LNCAP (cell line): ENCODE measurements at regions not wholly inside any gene's neighbourhood (a gene's known extent, or its start where the extent isn't known, plus 50 kb on each side); places are given as distances from the start of the nearest gene placed in this dataset.

Experiments used
- TF ChIP-seq, protein P1 (sequence below): fragments of 450-650 bp; IDR thresholded peaks from 2 replicates; pipeline ENCODE4 v1.5.1; 2017; ENCODE audit warnings: mild to moderate bottlenecking

DNA sequence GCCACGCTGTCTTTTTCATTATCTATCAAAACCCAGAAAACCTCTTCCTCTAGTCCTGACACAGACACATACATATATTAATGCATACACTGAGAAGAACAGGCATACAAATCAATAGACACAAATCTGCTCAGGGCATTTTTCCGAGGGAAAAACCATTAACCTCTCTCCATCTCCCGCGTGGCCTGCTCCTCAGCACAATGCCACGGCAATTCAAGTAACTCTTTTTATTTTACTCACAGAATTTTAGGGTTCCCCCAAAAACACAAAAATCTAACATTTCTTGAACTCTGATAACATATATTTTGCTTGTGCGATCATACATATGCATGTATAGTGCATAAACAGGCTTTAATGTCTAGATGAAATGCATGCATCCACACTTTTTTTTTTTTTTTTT, 110.8 kb upstream of the NSMCE3 start:
- TF ChIP-seq, protein P1, sequence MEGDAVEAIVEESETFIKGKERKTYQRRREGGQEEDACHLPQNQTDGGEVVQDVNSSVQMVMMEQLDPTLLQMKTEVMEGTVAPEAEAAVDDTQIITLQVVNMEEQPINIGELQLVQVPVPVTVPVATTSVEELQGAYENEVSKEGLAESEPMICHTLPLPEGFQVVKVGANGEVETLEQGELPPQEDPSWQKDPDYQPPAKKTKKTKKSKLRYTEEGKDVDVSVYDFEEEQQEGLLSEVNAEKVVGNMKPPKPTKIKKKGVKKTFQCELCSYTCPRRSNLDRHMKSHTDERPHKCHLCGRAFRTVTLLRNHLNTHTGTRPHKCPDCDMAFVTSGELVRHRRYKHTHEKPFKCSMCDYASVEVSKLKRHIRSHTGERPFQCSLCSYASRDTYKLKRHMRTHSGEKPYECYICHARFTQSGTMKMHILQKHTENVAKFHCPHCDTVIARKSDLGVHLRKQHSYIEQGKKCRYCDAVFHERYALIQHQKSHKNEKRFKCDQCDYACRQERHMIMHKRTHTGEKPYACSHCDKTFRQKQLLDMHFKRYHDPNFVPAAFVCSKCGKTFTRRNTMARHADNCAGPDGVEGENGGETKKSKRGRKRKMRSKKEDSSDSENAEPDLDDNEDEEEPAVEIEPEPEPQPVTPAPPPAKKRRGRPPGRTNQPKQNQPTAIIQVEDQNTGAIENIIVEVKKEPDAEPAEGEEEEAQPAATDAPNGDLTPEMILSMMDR: no peak

DNA sequence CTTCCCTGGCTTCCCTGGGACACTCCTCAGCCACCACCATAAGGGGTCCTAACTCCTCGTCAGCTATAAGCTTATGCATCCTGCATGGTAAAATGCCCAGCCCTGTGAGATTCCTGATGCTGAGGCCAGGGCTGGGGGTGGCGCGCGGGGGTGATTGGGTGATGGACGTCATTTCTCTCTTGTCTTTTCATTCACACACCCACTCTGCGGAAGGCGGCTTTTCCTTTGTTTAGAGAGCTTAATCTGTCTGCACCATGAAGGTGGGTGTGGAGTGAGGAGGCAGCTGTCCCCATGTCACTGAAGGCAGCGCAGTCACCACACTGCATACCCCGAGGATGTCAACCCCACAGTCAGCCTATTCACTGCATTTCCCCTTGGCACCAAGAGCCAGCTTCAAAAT, 110.0 kb upstream of the NSMCE3 start:
- TF ChIP-seq, protein P1: no peak

DNA sequence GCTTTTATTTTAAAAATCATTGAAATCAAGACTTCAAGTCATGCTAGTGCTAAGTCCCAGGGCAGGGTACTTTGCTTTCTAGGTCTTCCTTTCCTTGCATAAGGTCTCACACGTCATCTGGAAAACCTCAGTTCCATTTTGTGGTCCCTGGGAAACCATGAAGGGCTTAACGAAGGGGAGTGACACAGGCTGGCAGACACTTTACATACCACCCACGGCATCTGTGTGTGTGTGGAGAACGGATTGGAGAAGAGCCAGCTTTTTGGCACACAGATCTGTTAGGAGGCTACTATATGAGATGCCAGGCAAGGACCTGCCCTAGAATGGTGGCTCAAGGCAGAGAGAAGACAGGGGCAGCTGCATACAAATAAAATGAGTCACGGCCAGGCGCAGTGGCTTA, 107.5 kb upstream of the NSMCE3 start:
- TF ChIP-seq, protein P1: no peak

DNA sequence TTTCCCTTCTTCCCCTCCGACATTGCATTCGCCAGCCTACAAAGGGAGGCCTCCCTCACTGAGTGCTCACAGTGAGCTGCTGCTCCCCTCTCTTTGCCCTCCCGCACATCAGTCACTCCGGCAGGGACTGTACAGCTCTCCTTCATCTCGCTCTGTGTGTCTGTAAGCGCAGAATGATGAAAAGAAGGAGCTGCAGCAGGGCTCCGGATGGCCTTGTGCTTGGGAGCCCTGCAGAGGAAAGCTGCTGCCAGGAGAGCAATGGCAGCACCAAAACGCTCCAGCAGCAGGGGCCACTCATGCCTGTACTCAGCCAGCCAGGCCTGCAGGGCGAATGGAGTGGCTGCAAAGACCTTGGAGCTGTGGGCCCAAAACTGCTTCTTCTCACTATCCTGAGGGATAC, 107.0 kb upstream of the NSMCE3 start:
- TF ChIP-seq, protein P1: no peak

DNA sequence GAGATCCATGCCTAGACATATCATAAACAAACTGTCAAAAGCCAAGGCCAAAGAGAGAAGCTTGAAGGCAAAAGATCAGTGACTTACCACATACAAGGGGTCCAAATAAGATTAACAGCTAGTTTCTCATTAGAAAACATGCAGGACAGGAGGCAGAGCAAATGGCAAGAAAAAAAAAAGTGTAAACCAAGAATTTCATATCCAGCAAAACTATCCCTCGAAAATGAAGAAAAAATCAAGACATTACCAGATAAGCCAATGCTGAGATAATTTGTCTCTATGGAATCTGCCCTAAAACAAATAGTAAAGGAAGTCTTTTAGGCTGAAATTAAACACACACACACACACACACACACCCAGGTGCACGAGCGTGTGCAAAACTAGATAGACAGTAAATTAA, 99.6 kb upstream of the NSMCE3 start:
- TF ChIP-seq, protein P1: no peak

DNA sequence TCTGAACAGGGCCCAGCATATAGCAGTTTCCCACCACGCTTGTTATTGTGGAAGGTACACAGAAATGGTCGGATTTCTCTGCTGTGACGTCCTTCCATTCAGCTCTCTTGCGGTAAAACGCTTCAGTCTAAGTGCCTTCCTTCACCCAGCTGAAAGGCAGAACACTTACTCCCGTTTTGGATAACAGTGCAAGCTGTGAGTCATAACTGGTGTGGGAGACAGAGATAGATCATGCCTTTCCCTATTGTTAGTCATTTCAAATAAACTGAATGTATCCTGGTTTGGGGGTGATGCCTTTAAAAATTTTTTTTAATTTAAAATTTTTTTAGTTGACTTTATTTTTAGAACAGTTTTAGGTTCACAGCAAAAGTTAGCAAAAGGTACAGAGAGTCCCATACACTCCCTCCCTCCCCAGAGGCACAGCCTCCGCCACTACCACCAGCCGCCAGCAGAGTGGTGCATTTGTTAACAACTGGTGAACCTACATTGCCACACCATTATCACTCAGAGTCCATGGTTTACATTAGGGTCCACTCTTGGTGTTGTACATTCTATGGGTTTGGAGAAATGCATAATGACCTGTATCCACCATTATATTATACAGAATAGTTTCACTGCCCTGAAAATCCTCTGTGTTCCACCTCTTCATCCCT, 94.9 kb upstream of the NSMCE3 start:
- TF ChIP-seq, protein P1: peak; percentile 33; the same call in 1 of the 2 replicates

DNA sequence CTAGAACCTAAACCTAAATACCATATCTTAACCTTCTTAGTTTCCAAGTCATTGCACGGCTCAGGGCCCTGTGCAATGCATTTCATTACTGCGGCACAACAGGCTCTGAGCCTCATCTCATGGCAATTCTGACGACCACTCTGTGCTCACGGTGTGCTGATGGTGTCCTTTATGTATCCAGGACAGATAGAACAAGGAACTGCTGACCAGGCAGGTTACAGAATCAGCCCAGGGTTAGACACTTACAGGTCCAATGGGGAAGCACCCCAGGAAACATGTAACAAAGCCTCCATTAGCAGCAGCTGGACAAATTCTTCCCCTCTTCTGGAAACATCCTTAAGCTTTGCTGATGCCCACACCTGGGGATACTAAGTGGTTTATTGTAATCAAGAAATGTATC, 91.9 kb upstream of the NSMCE3 start:
- TF ChIP-seq, protein P1: no peak

DNA sequence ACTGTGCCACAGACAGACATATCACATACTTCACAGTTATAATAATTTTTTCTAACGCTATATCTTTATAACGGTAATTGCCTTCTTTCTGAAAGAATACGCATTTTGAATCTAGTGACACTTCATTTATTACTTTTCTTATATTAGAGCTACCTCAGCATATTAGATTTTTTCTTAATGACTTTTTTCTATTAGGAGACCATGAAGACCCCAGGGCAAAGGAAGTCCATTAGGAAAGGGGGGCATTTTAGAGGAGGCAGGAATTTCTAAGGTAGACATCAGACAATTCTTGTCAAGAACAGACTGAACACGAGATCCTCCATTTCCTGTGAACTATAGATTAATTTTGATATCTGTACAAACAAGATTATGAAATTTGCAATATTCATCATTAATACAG, 90.5 kb upstream of the NSMCE3 start:
- TF ChIP-seq, protein P1: no peak
